Neural crest cell (in vitro differentiated cells): ENCODE measurements at regions not wholly inside any gene's neighbourhood (a gene's known extent, or its start where the extent isn't known, plus 50 kb on each side); places are given as distances from the start of the nearest gene placed in this dataset.
"Not testable (repeated sequence)": the region's sequence is repeated elsewhere in the genome, so short reads cannot be mapped to it uniquely, and the experiment has no call there.

Experiments used
- DNase-seq: peaks from one replicate; pipeline ENCODE4 v3.0.0; 2021; ENCODE audit warnings: low read depth, mixed read lengths, low spot score
- H3K27ac Mint-ChIP-seq: one replicate; pipeline ENCODE4 v1.8.0; 2021; ENCODE audit warnings: mild to moderate bottlenecking, mixed read lengths; ENCODE audit not compliant: unreplicated experiment
- H3K27me3 Mint-ChIP-seq: 2 replicates; pipeline ENCODE4 v1.8.0; 2021; ENCODE audit warnings: low read depth, mild to moderate bottlenecking, mixed read lengths
- H3K36me3 Mint-ChIP-seq: 2 replicates; pipeline ENCODE4 v1.8.0; 2021; ENCODE audit warnings: low read depth, mild to moderate bottlenecking, mixed read lengths
- H3K4me1 Mint-ChIP-seq: 2 replicates; pipeline ENCODE4 v1.8.0; 2021; ENCODE audit warnings: mixed read lengths
- H3K4me3 Mint-ChIP-seq: one replicate; pipeline ENCODE4 v1.8.0; 2021; ENCODE audit warnings: mild to moderate bottlenecking, mixed read lengths
- H3K9me3 Mint-ChIP-seq: 2 replicates; pipeline ENCODE4 v1.8.0; 2021; ENCODE audit warnings: mixed read lengths
- CTCF ChIP-seq: fragments of 200-600 bp; sonication (generic); conservative IDR thresholded peaks from 2 replicates; pipeline ENCODE4 v1.5.0; 2021; ENCODE audit warnings: antibody characterized with exemption, mild to moderate bottlenecking

- not testable (repeated sequence) for DNase-seq, H3K4me3 Mint-ChIP-seq, H3K27me3 Mint-ChIP-seq, H3K9me3 Mint-ChIP-seq, H3K27ac Mint-ChIP-seq, H3K36me3 Mint-ChIP-seq, H3K4me1 Mint-ChIP-seq
Observed at GRCh38 chr1:219863816-219864215, 64.5 kb downstream of the SLC30A10 start.

GRCh38 chr1:219862366-219862765 is 66.0 kb downstream of the SLC30A10 start:
- Mint-ChIP-seq H3K9me3 (peaks cover 14% of the 10 kb centered on the region), H3K27ac (no peak overlapping the region), H3K4me3 (no peak overlapping the region), H3K36me3 (peaks cover 6% of the 10 kb centered on the region), H3K27me3 (peaks cover 2% of the 10 kb centered on the region), H3K4me1 (peaks cover 5% of the 10 kb centered on the region)
- TF ChIP-seq CTCF = no peak
- DNase-seq = no peak

- H3K27ac Mint-ChIP-seq = no peak overlapping the region
- H3K36me3 Mint-ChIP-seq = peaks cover 6% of the 10 kb centered on the region
- H3K4me1 Mint-ChIP-seq = peaks cover 5% of the 10 kb centered on the region
- DNase-seq = no peak
- H3K9me3 Mint-ChIP-seq = peaks cover 24% of the 10 kb centered on the region
- peaks cover 2% of the 10 kb centered on the region for H3K27me3 Mint-ChIP-seq
- no peak overlapping the region for H3K4me3 Mint-ChIP-seq
- TF ChIP-seq CTCF = no peak
Observed at GRCh38 chr1:219858980-219859379, 69.4 kb downstream of the SLC30A10 start.

GRCh38 chr1:219847215-219847855 is 81.0 kb downstream of the SLC30A10 start:
- Mint-ChIP-seq H3K27me3 (no peaks in the 10 kb centered on the region), H3K4me3 (no peak overlapping the region), H3K9me3 (peaks cover 4% of the 10 kb centered on the region), H3K36me3 (no peaks in the 10 kb centered on the region), H3K27ac (no peak overlapping the region), H3K4me1 (no peaks in the 10 kb centered on the region)
- no peak for DNase-seq
- TF ChIP-seq CTCF = no peak

GRCh38 chr1:219839595-219839994 is 88.8 kb downstream of the SLC30A10 start:
- H3K36me3 Mint-ChIP-seq, H3K9me3 Mint-ChIP-seq: not testable (repeated sequence)
- Mint-ChIP-seq H3K27ac (peak overlapping the region; percentile 85), H3K4me1 (peaks cover 19% of the 10 kb centered on the region), H3K4me3 (peak overlapping the region; percentile 94), H3K27me3 (peaks cover 26% of the 10 kb centered on the region)
- DNase-seq = peak; percentile 41
- peak; percentile 51 for TF ChIP-seq CTCF

GRCh38 chr1:219837994-219838294 is 90.4 kb downstream of the SLC30A10 start:
- Mint-ChIP-seq H3K4me3 (peak overlapping the region; percentile 64), H3K27ac (no peak overlapping the region), H3K9me3 (no peaks in the 10 kb centered on the region), H3K36me3 (no peaks in the 10 kb centered on the region), H3K27me3 (peaks cover 36% of the 10 kb centered on the region), H3K4me1 (peaks cover 19% of the 10 kb centered on the region)
- TF ChIP-seq CTCF = no peak
- DNase-seq = no peak
